ENCODE measurements at regions not wholly inside any gene's neighbourhood (a gene's known extent, or its start where the extent isn't known, plus 50 kb on each side); places are given as distances from the start of the nearest gene placed in this dataset.
"Not testable (repeated sequence)": the region's sequence is repeated elsewhere in the genome, so short reads cannot be mapped to it uniquely, and the experiment has no call there.

- no peak for DNase-seq
These were observed 383.9 kb downstream of the MAT2B start for GRCh38 chr5:163889369-163889768.

GRCh38 chr5:163890261-163890660, 384.8 kb downstream of the MAT2B start:
- DNase-seq: no peak

GRCh38 chr5:163893281-163893680, 387.9 kb downstream of the MAT2B start:
- DNase-seq: no peak

GRCh38 chr5:163894645-163895044, 389.2 kb downstream of the MAT2B start:
- no peak for DNase-seq

GRCh38 chr5:163898873-163899272, 393.5 kb downstream of the MAT2B start:
- no peak for DNase-seq

GRCh38 chr5:163907783-163908182, 402.4 kb downstream of the MAT2B start:
- DNase-seq: not testable (repeated sequence)

GRCh38 chr5:163908253-163908652, 402.8 kb downstream of the MAT2B start:
- no peak for DNase-seq

- no peak for DNase-seq
These were observed 404.8 kb downstream of the MAT2B start for GRCh38 chr5:163910226-163910625.

- no peak for DNase-seq
These were observed 406.6 kb downstream of the MAT2B start for GRCh38 chr5:163912046-163912445.

GRCh38 chr5:163913548-163913947, 408.1 kb downstream of the MAT2B start:
- no peak for DNase-seq

GRCh38 chr5:163914910-163915309, 409.5 kb downstream of the MAT2B start:
- DNase-seq: no peak

GRCh38 chr5:163915481-163915961, 410.1 kb downstream of the MAT2B start:
- no peak for DNase-seq

- no peak for DNase-seq
These were observed 411.0 kb downstream of the MAT2B start for GRCh38 chr5:163916376-163916775.

- DNase-seq: no peak
These were observed 411.4 kb downstream of the MAT2B start for GRCh38 chr5:163916861-163917260.

GRCh38 chr5:163917747-163918146, 412.3 kb downstream of the MAT2B start:
- DNase-seq: no peak

- not testable (repeated sequence) for DNase-seq
These were observed 429.6 kb downstream of the MAT2B start for GRCh38 chr5:163934990-163935389.

- no peak for DNase-seq
These were observed 433.2 kb downstream of the MAT2B start for GRCh38 chr5:163938595-163938994.

GRCh38 chr5:163941079-163941478, 435.7 kb downstream of the MAT2B start:
- DNase-seq: no peak

- no peak for DNase-seq
These were observed 438.1 kb downstream of the MAT2B start for GRCh38 chr5:163943546-163943945.

- DNase-seq: no peak
These were observed 439.3 kb downstream of the MAT2B start for GRCh38 chr5:163944738-163945137.

GRCh38 chr5:163947848-163948666, 442.6 kb downstream of the MAT2B start:
- DNase-seq: no peak

- DNase-seq: no peak
These were observed 444.8 kb downstream of the MAT2B start for GRCh38 chr5:163950248-163950647.

GRCh38 chr5:163951069-163951468, 445.6 kb downstream of the MAT2B start:
- DNase-seq: no peak

- no peak for DNase-seq
These were observed 448.5 kb downstream of the MAT2B start for GRCh38 chr5:163953901-163954300.

- DNase-seq: not testable (repeated sequence)
These were observed 455.8 kb downstream of the MAT2B start for GRCh38 chr5:163961230-163961629.

Data from COR-L47 (cell line).